ENCODE measurements at regions not wholly inside any gene's neighbourhood (a gene's known extent, or its start where the extent isn't known, plus 50 kb on each side); places are given as distances from the start of the nearest gene placed in this dataset.
"Not testable (repeated sequence)": the region's sequence is repeated elsewhere in the genome, so short reads cannot be mapped to it uniquely, and the experiment has no call there.

DNA sequence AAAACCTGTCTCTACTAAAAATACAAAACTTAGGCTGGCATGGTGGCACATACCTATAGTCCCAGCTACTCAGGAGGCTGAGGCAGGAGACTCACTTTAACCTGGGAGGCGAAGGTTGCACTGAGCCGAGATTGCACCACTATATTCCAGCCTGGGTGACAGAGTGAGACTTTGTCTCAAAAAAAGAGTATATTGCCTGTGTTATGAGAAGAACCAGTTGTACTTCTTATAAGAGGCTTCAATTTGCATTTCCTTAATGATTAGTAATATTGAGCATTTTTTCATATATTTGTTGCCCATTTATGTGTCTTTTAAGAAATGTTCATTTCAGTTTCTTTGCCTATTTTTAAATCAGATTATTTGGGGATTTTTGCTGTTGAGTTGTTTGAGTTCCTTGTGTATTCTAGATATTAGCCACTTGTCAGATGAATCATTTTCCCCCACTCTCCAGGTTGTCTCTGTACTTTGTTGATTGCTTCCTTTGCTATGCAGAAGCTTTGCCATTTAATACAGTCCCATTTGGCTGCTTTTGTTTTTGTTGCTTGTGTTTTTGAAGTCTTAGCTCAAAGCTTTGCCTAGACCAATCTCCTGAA is 75.8 kb upstream of the LRPPRC start:
- peaks cover 4% of the 10 kb centered on the region for H3K4me1 Mint-ChIP-seq (ENCODE audit: low read depth)
- H3K4me3 Mint-ChIP-seq, result no peak overlapping the region
- DNase-seq, result no peak
- no peaks in the 10 kb centered on the region for H3K9me3 Mint-ChIP-seq
- no peaks in the 10 kb centered on the region for H3K36me3 Mint-ChIP-seq (ENCODE audit: low read depth)
- peaks cover 8% of the 10 kb centered on the region for H3K27me3 Mint-ChIP-seq
- no peak overlapping the region for H3K27ac Mint-ChIP-seq

DNA sequence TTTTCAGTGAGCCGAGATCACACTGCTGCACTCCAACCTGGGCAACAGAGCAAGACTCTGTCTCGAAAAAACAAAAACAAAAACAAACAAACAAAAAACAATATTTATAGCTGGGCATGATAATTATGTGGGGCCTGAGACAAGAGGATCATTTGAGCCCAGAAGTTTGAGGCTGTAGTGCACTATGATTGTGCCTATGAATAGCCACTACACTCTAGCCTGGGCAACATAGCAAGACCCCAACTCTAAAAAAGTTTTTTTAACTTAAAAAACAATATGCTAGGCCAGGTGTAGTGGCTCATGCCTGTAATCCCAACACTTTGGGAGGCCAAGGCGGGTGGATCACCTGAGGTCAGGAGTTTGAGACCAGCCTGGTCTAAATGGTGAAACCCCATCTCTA is 77.9 kb upstream of the LRPPRC start:
- H3K9me3 Mint-ChIP-seq, result not testable (repeated sequence)

DNA sequence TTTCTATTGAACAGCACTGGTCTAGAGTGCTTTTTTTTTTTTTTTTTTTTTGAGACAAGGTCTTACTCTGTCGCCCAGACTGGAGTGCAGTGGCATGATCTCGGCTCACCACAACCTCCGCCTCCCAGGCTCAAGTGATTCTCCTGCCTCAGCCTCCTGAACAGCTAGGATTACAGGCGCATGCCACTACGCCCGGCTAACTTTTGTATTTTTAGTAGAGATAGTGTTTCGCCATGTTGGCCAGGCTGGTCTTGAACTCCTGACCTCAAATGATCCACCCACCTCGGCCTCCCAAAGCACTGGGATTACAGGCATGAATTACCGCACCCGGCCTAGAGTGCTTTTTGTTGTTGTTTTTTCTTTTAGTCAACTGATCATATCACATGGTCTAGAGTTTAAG is 79.0 kb upstream of the LRPPRC start:
- H3K4me3 Mint-ChIP-seq; H3K27me3 Mint-ChIP-seq; H3K9me3 Mint-ChIP-seq; H3K4me1 Mint-ChIP-seq (ENCODE audit: low read depth); H3K36me3 Mint-ChIP-seq (ENCODE audit: low read depth); DNase-seq; H3K27ac Mint-ChIP-seq: not testable (repeated sequence)

More for the DNA sequence above, 77.9 kb upstream of the LRPPRC start:
- not testable (repeated sequence) for DNase-seq; H3K36me3 Mint-ChIP-seq (ENCODE audit: low read depth); H3K4me3 Mint-ChIP-seq; H3K27ac Mint-ChIP-seq; H3K4me1 Mint-ChIP-seq (ENCODE audit: low read depth); H3K27me3 Mint-ChIP-seq

DNA sequence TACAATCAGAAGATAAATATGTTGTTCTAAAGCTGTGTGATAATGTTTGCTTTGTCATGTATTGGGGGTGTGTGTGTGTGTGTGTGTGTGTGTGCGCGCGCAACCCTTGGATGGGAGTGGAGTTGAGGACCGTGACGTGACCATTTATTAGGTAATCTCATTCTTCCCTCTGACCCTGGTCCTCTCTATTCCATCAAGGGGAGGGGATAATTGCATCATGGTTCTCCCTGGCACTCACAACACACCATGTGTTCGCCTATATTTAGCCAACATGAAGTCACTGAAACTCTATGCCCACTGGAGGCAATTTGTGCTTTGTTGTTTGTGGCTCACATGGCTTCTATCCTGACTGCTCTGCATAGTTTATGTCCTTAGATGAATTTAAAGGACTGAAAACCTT is 79.8 kb upstream of the LRPPRC start:
- peaks cover 4% of the 10 kb centered on the region for H3K4me1 Mint-ChIP-seq (ENCODE audit: low read depth)
- no peaks in the 10 kb centered on the region for H3K36me3 Mint-ChIP-seq (ENCODE audit: low read depth)
- no peak overlapping the region for H3K4me3 Mint-ChIP-seq
- no peaks in the 10 kb centered on the region for H3K27me3 Mint-ChIP-seq
- H3K9me3 Mint-ChIP-seq, result no peaks in the 10 kb centered on the region
- no peak overlapping the region for H3K27ac Mint-ChIP-seq
- DNase-seq, result no peak

DNA sequence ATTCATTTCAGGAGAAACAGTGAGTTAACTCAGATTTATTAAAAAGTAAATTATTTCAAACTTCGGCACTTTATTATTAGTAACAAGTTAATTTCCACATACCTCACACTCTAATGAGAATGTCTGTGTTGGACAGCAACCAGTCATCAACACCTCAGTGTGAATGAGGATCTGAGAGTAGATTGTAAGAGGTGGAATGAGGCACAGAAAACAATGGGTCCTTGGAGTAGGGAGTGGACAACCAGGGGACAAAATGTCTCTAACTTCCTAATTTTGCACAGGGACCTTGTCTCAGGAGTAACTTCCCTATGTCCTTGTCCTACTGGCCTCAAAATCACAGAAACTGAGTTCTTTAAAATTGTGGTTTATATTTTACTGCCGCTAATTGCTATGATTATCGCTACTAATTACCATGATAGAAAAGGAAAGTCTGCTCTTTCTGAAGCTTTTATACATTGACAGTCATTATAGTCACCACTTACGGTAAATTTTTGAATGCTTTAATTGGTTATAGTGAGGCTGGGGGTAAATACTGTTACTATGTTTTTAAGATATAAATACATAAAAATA is 82.2 kb upstream of the LRPPRC start:
- DNase-seq, result no peak
- H3K27me3 Mint-ChIP-seq, result no peaks in the 10 kb centered on the region
- no peak overlapping the region for H3K4me3 Mint-ChIP-seq
- H3K4me1 Mint-ChIP-seq (ENCODE audit: low read depth), result no peaks in the 10 kb centered on the region
- H3K9me3 Mint-ChIP-seq, result no peaks in the 10 kb centered on the region
- H3K27ac Mint-ChIP-seq, result no peak overlapping the region
- no peaks in the 10 kb centered on the region for H3K36me3 Mint-ChIP-seq (ENCODE audit: low read depth)

DNA sequence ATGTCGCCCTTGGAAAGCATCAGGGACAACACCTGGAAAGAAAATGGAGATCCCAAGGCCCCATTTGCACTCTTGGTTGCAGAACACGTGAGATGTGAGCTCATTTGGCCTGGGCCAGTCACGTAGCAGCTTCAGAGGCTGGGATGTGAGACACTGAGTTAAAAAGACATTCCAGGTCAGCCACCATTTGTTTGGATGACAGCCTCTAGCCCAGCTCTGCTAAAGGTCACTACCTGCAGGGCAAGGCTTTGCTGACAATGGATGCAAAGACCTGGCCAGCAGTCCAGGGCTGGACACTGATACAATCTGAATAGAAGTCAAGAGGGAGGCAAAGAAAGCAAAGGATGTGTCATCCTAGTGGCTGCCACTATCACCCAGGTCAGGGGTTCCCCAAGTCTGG is 83.9 kb upstream of the LRPPRC start:
- H3K27ac Mint-ChIP-seq, result no peak overlapping the region
- H3K27me3 Mint-ChIP-seq, result no peaks in the 10 kb centered on the region
- no peak overlapping the region for H3K4me3 Mint-ChIP-seq
- no peaks in the 10 kb centered on the region for H3K9me3 Mint-ChIP-seq
- H3K4me1 Mint-ChIP-seq (ENCODE audit: low read depth), result no peaks in the 10 kb centered on the region
- no peaks in the 10 kb centered on the region for H3K36me3 Mint-ChIP-seq (ENCODE audit: low read depth)
- no peak for DNase-seq

DNA sequence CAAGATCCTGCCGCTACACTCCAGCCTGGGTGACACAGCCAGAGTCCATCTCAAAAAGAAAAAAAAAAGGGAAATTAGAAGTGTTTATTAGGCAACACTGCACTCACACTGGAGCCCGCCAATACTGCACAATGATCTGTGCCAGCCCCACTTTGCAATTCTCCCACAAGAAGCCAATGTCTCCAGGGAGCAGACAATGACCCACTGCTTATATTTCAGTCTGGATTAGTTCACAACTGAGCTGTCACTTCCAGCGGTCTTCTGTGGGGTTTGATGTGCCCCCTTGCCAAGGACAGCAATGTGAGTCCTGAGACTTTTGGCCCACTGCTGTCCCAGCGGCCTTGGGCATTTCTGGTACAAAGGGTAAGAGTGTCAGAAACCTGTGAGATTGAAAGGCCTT is 85.6 kb upstream of the PPM1B start:
- Mint-ChIP-seq H3K27me3 (no peaks in the 10 kb centered on the region), H3K4me1 (ENCODE audit: low read depth) (peaks cover 10% of the 10 kb centered on the region), H3K4me3 (no peak overlapping the region), H3K9me3 (no peaks in the 10 kb centered on the region), H3K36me3 (ENCODE audit: low read depth) (no peaks in the 10 kb centered on the region), H3K27ac (no peak overlapping the region)
- DNase-seq, result no peak

DNA sequence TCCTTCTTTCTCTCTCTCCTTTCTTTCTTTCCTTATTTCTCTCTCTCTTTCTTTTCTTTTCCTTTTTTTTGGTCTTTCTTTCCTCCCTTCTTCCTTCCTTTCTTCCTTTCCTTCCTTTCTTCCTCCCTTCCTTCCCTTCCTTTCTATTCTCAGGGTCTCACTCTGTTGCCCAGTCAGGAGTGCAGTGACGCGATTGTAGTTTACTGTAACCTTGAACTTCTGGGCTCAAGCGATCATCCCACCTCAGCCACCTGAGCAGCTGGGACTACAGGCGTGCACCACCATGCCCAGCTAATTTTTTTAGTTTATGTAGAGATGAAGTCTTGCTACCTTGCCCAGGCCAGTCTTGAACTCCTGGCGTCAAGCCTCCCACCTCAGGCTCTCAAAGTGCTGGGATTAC is 83.8 kb upstream of the PPM1B start:
- Mint-ChIP-seq H3K36me3 (ENCODE audit: low read depth) (no peaks in the 10 kb centered on the region), H3K27ac (no peak overlapping the region), H3K4me1 (ENCODE audit: low read depth) (peaks cover 11% of the 10 kb centered on the region), H3K4me3 (no peak overlapping the region), H3K27me3 (no peaks in the 10 kb centered on the region), H3K9me3 (no peaks in the 10 kb centered on the region)
- DNase-seq, result no peak

DNA sequence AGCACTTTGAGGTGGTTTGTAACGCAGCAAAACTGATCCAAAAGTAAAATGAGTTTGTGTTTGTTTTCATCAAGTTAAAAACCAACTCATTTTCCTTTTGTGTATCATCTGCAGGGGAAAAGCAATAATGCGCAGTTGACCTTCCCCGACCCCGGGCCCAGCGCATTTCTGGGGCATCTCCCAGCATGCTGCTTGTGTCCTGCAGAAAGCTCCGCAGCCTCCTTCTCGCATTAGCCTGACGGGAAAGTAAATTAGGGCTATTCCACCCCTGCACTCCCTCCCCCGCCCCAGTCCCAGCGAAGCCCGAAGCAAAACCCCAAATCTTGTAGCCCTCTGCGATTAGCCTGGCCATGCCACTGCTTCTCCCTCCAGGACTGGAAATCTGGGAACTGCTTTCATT is 82.0 kb upstream of the PPM1B start:
- no peaks in the 10 kb centered on the region for H3K27me3 Mint-ChIP-seq
- H3K27ac Mint-ChIP-seq, result no peak overlapping the region
- H3K4me3 Mint-ChIP-seq, result no peak overlapping the region

DNA sequence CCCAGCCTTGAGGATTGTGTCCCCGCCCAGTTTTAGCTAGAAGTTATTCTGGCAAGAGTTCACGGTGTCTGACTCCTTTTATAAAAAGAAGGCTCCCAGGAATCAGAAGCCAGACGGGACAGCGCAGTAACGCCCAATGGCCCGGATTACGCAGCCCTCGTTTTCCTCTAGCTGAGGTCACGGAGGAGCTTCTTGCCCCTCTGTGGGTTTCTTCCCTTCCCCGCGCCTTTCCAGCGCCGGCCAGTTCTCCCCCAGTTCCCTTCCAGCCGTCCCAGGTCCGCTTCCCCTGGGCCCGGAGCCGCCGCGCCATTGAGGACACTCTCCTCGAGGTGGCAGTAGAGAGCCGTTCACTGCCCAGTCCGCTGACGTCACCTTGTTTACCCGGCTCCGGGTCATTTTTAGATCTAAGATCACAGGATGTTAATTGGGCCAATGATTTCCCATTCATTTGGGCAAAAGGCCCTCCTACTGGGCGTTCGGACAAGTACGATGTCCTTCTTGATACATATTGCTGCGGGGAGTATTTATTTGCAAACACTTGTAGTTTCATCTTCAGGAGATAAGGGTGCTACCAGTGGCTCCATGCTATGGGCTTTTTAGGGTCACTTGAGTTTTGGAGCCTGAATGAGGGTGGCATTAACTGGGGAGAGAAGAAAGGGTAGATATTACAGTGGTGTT is 81.5 kb upstream of the PPM1B start:
- peak overlapping the region; percentile 84 for H3K27ac Mint-ChIP-seq
- H3K27me3 Mint-ChIP-seq, result no peaks in the 10 kb centered on the region
- H3K4me3 Mint-ChIP-seq, result peak overlapping the region; percentile 72
- no peaks in the 10 kb centered on the region for H3K36me3 Mint-ChIP-seq (ENCODE audit: low read depth)
- no peaks in the 10 kb centered on the region for H3K9me3 Mint-ChIP-seq
- DNase-seq, result peak; percentile 90
- peaks cover 25% of the 10 kb centered on the region for H3K4me1 Mint-ChIP-seq (ENCODE audit: low read depth)

More for the DNA sequence above, 82.0 kb upstream of the PPM1B start:
- H3K4me1 Mint-ChIP-seq (ENCODE audit: low read depth), result peaks cover 25% of the 10 kb centered on the region
- DNase-seq, result no peak
- H3K36me3 Mint-ChIP-seq (ENCODE audit: low read depth), result no peaks in the 10 kb centered on the region
- H3K9me3 Mint-ChIP-seq, result no peaks in the 10 kb centered on the region

DNA sequence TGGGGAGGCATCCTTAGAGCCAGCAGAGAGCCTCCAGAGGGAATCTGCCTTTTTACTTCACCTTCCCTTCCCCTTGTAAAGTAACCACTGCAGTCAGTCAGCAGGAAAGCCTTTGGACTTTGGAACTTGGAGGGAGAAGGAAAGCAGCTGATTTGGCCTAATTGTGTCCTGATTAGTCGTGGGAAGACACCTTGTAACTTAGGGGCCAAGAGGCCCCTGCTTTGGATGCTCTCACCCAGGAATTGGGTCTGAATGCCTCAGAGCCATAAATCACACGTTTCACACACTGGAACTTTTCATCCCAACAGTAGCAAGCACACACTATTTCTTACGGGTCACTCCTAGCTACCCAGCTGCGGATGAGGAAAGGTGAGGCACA is 81.0 kb upstream of the PPM1B start:
- Mint-ChIP-seq H3K4me3 (peak overlapping the region; percentile 72), H3K4me1 (ENCODE audit: low read depth) (peaks cover 25% of the 10 kb centered on the region), H3K36me3 (ENCODE audit: low read depth) (no peaks in the 10 kb centered on the region), H3K27me3 (no peaks in the 10 kb centered on the region), H3K9me3 (no peaks in the 10 kb centered on the region), H3K27ac (peak overlapping the region; percentile 84)
- no peak for DNase-seq

DNA sequence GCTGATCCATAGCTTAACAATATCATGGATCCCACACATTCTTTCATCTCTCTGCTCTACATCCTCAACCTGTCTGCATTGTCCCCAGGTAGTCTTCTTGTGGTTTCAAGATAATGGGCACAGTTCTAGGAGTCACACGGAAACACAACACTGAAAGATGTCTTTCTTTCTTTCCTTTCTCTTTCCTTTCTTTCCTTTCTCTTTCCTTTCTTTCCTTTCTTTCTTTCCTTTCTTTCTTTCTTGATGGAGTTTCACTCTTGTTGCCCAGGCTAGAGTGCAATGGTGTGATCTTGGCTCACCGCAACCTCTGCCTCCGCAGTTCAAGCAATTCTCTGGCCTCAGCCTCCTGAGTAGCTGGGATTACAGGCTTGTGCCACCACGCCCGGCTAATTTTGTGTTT is 76.2 kb upstream of the PPM1B start:
- peaks cover 21% of the 10 kb centered on the region for H3K4me1 Mint-ChIP-seq (ENCODE audit: low read depth)
- H3K9me3 Mint-ChIP-seq; H3K27me3 Mint-ChIP-seq; DNase-seq; H3K36me3 Mint-ChIP-seq (ENCODE audit: low read depth); H3K27ac Mint-ChIP-seq; H3K4me3 Mint-ChIP-seq: not testable (repeated sequence)

DNA sequence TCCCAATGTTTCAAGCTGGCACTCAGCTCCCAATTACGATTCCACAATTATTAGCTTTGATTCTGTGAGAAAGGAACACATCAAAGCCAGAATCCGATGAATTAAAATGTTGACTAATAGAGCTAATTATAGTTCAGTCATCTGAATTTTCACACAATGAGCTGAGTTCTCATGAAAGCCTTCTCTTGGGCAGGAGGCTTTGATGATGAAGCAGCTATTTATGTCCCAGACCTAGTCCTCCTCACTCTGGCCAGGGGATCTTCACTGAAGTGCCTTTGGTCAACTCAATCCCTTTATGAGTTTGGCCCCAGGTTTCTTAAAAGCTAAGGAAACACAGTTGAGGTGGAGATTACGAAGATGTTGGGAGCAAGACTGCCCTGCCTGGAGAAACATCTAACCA is 74.7 kb upstream of the PPM1B start:
- DNase-seq, result no peak
- Mint-ChIP-seq H3K4me3 (no peak overlapping the region), H3K9me3 (no peaks in the 10 kb centered on the region), H3K4me1 (ENCODE audit: low read depth) (peaks cover 22% of the 10 kb centered on the region), H3K27ac (no peak overlapping the region), H3K36me3 (ENCODE audit: low read depth) (no peaks in the 10 kb centered on the region), H3K27me3 (no peaks in the 10 kb centered on the region)

DNA sequence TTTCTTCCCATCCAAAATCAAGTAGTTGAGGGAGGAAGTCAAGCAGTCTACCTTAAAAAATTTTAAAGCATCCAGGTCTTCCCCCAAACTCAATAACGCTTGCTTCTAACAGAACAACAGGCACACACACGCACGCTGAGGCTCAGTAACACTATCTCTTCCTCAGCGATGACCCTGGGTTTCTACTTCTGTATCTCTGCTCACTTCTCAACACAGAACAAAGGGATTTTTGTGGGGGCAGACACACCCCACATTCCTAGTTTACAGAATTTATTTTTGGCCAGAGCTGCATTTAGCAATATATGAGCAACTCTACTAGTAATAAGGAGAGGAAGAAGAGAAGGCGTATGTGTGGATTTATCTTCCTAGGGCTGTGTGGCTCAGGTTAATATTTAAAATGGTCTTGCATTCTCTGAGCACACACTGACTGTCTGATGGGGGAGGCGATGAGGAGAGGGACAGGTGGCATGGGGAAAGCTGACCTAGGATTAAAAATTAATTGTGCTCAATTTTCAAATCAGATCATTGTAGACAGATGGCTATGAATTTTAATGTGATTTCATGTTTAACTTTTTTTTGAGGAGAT is 71.3 kb upstream of the PPM1B start:
- DNase-seq, result no peak
- H3K4me3 Mint-ChIP-seq, result no peak overlapping the region
- no peaks in the 10 kb centered on the region for H3K36me3 Mint-ChIP-seq (ENCODE audit: low read depth)
- H3K27me3 Mint-ChIP-seq, result no peaks in the 10 kb centered on the region
- H3K27ac Mint-ChIP-seq, result no peak overlapping the region
- no peaks in the 10 kb centered on the region for H3K9me3 Mint-ChIP-seq
- peaks cover 11% of the 10 kb centered on the region for H3K4me1 Mint-ChIP-seq (ENCODE audit: low read depth)

DNA sequence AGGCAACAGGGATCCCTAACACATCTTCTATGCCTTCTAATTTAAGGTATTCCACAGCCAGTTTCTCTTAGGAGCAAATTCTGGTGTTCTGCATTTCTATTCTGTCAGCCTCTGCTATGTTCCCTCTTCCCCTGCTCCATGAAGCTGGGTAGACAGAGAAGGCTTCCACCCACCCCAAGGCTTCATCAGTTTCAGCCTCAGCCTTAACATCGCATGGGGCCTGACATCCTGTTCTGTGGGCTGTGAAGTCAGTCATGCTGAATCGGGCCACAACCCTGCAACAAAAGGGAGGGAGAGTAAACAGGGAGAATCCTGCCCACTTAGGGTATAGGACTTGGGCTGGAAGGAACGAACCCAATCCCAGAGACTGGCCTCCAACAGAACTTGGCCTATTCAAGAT is 70.6 kb upstream of the PPM1B start:
- no peaks in the 10 kb centered on the region for H3K27me3 Mint-ChIP-seq
- H3K27ac Mint-ChIP-seq, result no peak overlapping the region
- no peak for DNase-seq
- no peaks in the 10 kb centered on the region for H3K36me3 Mint-ChIP-seq (ENCODE audit: low read depth)
- H3K9me3 Mint-ChIP-seq, result no peaks in the 10 kb centered on the region
- peaks cover 16% of the 10 kb centered on the region for H3K4me1 Mint-ChIP-seq (ENCODE audit: low read depth)
- no peak overlapping the region for H3K4me3 Mint-ChIP-seq
